ENCODE measurements at regions not wholly inside any gene's neighbourhood (a gene's known extent, or its start where the extent isn't known, plus 50 kb on each side); places are given as distances from the start of the nearest gene placed in this dataset.

DNA sequence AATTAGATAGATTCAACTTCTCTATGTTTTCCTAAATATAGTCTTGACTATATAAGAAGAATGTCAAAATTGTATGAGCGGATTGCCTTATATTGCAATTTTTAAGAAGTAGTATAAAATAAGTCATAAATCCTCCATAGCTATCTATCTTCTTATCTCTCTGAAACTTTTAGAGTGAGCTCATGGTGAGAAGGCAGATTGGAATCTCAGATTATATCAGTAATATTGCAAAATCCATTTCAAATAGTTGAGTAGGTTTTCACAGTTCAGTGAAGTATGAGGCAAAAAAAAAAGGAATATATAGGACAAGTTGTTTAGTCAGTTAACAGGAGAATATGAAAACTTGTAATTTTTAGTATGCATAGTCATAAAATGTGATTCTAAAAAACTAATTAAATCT is 156.4 kb downstream of the FAM174A start:
- peak; percentile 6 to 97 for DNase-seq
- no peaks in the 10 kb centered on the region for H3K79me2 ChIP-seq (ENCODE audit: control insufficient read depth, insufficient read depth, low read length, poor library complexity)
- WGBS (ENCODE audit: extremely low coverage, insufficient coverage, insufficient read length): no CpG with 5 or more reads among the region's 1 CpG

DNA sequence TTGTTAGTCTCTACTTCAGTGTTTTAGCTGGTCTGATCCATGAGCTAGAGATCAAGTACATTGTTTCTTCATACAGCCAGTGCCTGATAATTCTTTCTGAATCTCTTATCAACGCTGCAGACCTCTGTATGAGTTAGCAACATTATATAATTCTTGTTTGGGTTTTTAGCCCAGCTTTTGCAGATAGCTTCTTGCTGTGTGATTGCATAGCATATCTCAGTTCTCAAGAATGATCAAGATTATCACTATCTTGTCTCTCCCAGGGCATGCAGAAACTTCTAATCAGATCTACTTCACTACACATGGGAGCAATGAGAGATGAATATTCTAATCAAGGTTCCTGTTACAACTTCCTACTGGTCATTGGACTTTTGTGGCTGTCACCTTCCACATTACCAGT is 158.3 kb downstream of the FAM174A start:
- H3K4me3 ChIP-seq (ENCODE audit: low read depth, low read length): no peak overlapping the region
- H3K4me1 ChIP-seq (ENCODE audit: control insufficient read depth in 1 of 2, insufficient read depth in 2 of 2, low read length in 2 of 2): no peaks in the 10 kb centered on the region
- no peaks in the 10 kb centered on the region for H3K9me3 ChIP-seq (ENCODE audit: insufficient read depth, low read depth, low read length)
- H3K23ac ChIP-seq (ENCODE audit: low read length): no peak overlapping the region
- no peak overlapping the region for H4K8ac ChIP-seq (ENCODE audit: low read depth, low read length)
- no peaks in the 10 kb centered on the region for H3K27me3 ChIP-seq (ENCODE audit: insufficient read depth, low read length)
- no peaks in the 10 kb centered on the region for H3K79me2 ChIP-seq (ENCODE audit: control insufficient read depth, insufficient read depth, low read length, poor library complexity)
- H2AFZ ChIP-seq (ENCODE audit: insufficient read depth, low read length, poor library complexity): no peak overlapping the region
- H3K36me3 ChIP-seq (ENCODE audit: control insufficient read depth in 1 of 2, insufficient read depth in 2 of 2, low read length in 2 of 2): no peaks in the 10 kb centered on the region
- DNase-seq: peak in 1 of 2 donors; percentile 52
- no peak overlapping the region for H2BK12ac ChIP-seq (ENCODE audit: low read length)
- no peak overlapping the region for H3K9ac ChIP-seq (ENCODE audit: low read length)
- no peak overlapping the region for H3K14ac ChIP-seq (ENCODE audit: low read length)
- H3K4me2 ChIP-seq (ENCODE audit: low read length): no peak overlapping the region
- H2AK5ac ChIP-seq (ENCODE audit: low read length): no peak overlapping the region
- H4K12ac ChIP-seq (ENCODE audit: low read depth, low read length): no peak overlapping the region
- no peak overlapping the region for H3K27ac ChIP-seq (ENCODE audit: low read depth, low read length)
- no peak overlapping the region for H2BK120ac ChIP-seq (ENCODE audit: insufficient read depth, low read length, poor library complexity)
- no peak overlapping the region for H3K4ac ChIP-seq (ENCODE audit: low read depth, low read length)
- H3K18ac ChIP-seq (ENCODE audit: low read length): no peak overlapping the region
- no peak overlapping the region for H4K91ac ChIP-seq (ENCODE audit: low read depth, low read length)
- WGBS (ENCODE audit: extremely low coverage, insufficient coverage, insufficient read length): no CpG with 5 or more reads among the region's 1 CpG
- no peak overlapping the region for H2BK5ac ChIP-seq (ENCODE audit: low read depth, low read length, poor library complexity)
- no peaks in the 10 kb centered on the region for H3K79me1 ChIP-seq (ENCODE audit: low read length)

More for the DNA sequence above, 156.4 kb downstream of the FAM174A start:
- Histone ChIP-seq H2BK12ac (ENCODE audit: low read length) (no peak overlapping the region), H3K4me2 (ENCODE audit: low read length) (no peak overlapping the region), H2AFZ (ENCODE audit: insufficient read depth, low read length, poor library complexity) (no peak overlapping the region), H3K14ac (ENCODE audit: low read length) (no peak overlapping the region), H3K9me3 (ENCODE audit: insufficient read depth, low read depth, low read length) (no peaks in the 10 kb centered on the region), H3K23ac (ENCODE audit: low read length) (no peak overlapping the region), H4K91ac (ENCODE audit: low read depth, low read length) (no peak overlapping the region), H2BK5ac (ENCODE audit: low read depth, low read length, poor library complexity) (no peak overlapping the region), H3K9ac (ENCODE audit: low read length) (no peak overlapping the region), H3K27ac (ENCODE audit: low read depth, low read length) (no peak overlapping the region), H3K4me3 (ENCODE audit: low read depth, low read length) (no peak overlapping the region), H3K79me1 (ENCODE audit: low read length) (no peaks in the 10 kb centered on the region), H3K36me3 (ENCODE audit: control insufficient read depth in 1 of 2, insufficient read depth in 2 of 2, low read length in 2 of 2) (no peaks in the 10 kb centered on the region), H4K8ac (ENCODE audit: low read depth, low read length) (no peak overlapping the region), H3K4me1 (ENCODE audit: control insufficient read depth in 1 of 2, insufficient read depth in 2 of 2, low read length in 2 of 2) (no peaks in the 10 kb centered on the region), H3K4ac (ENCODE audit: low read depth, low read length) (no peak overlapping the region), H2BK120ac (ENCODE audit: insufficient read depth, low read length, poor library complexity) (no peak overlapping the region), H4K12ac (ENCODE audit: low read depth, low read length) (no peak overlapping the region), H2AK5ac (ENCODE audit: low read length) (no peak overlapping the region), H3K18ac (ENCODE audit: low read length) (no peak overlapping the region), H3K27me3 (ENCODE audit: insufficient read depth, low read length) (no peaks in the 10 kb centered on the region)

DNA sequence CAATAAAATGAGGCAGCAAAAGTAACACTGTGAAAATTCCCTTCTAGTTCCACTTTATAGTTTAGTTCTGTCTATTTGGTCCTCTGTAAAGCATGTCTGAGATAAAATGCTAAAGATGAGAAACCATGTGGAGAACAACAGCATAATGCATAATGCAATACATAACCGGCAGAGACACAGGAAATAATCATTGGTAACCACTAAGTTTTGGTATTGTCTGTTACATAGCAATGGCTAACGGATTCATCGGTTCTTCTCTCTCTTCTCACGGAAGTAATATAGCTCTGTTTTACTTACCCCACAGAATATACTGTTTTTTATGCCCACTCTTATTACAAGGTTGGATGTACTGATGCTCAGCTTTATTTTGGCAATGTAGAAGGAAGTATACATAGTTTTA is 158.9 kb downstream of the FAM174A start:
- no peak overlapping the region for H2AK5ac ChIP-seq (ENCODE audit: low read length)
- H3K79me2 ChIP-seq (ENCODE audit: control insufficient read depth, insufficient read depth, low read length, poor library complexity): no peaks in the 10 kb centered on the region
- H3K27ac ChIP-seq (ENCODE audit: low read depth, low read length): no peak overlapping the region
- no peak overlapping the region for H3K4me3 ChIP-seq (ENCODE audit: low read depth, low read length)
- no peaks in the 10 kb centered on the region for H3K79me1 ChIP-seq (ENCODE audit: low read length)
- H3K36me3 ChIP-seq (ENCODE audit: control insufficient read depth in 1 of 2, insufficient read depth in 2 of 2, low read length in 2 of 2): no peaks in the 10 kb centered on the region
- H3K9me3 ChIP-seq (ENCODE audit: insufficient read depth, low read depth, low read length): no peaks in the 10 kb centered on the region
- H2BK120ac ChIP-seq (ENCODE audit: insufficient read depth, low read length, poor library complexity): no peak overlapping the region
- no peak overlapping the region for H4K91ac ChIP-seq (ENCODE audit: low read depth, low read length)
- no peak overlapping the region for H3K14ac ChIP-seq (ENCODE audit: low read length)
- no peak overlapping the region for H4K12ac ChIP-seq (ENCODE audit: low read depth, low read length)
- no peak overlapping the region for H3K9ac ChIP-seq (ENCODE audit: low read length)
- no peak overlapping the region for H3K4me2 ChIP-seq (ENCODE audit: low read length)
- no peaks in the 10 kb centered on the region for H3K27me3 ChIP-seq (ENCODE audit: insufficient read depth, low read length)
- H3K4me1 ChIP-seq (ENCODE audit: control insufficient read depth in 1 of 2, insufficient read depth in 2 of 2, low read length in 2 of 2): no peaks in the 10 kb centered on the region
- no peak for DNase-seq
- WGBS (ENCODE audit: extremely low coverage, insufficient coverage, insufficient read length): no CpG with 5 or more reads among the region's 4 CpGs
- H4K8ac ChIP-seq (ENCODE audit: low read depth, low read length): no peak overlapping the region
- no peak overlapping the region for H3K4ac ChIP-seq (ENCODE audit: low read depth, low read length)
- H2AFZ ChIP-seq (ENCODE audit: insufficient read depth, low read length, poor library complexity): no peak overlapping the region
- no peak overlapping the region for H3K23ac ChIP-seq (ENCODE audit: low read length)
- H2BK12ac ChIP-seq (ENCODE audit: low read length): no peak overlapping the region
- H3K18ac ChIP-seq (ENCODE audit: low read length): no peak overlapping the region
- no peak overlapping the region for H2BK5ac ChIP-seq (ENCODE audit: low read depth, low read length, poor library complexity)

DNA sequence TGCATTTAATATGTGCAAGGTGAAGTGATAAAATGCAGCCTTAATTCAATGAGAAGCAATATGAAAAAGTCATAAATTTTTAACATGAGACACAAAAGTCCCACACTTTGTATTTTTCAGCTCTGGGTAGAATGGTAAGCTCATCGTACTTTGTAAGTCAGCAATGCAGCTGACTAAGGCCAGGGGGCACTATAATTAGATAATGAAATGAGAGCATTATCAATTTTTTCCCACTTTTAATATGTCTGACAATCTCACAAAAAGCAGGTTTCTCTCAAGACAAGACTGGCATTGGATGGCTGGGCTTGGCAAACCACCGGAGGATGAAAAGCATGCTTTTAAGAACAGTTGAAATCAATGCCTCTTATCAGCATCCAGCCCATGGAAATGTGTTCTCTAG is 162.8 kb downstream of the FAM174A start:
- H3K4me1 ChIP-seq (ENCODE audit: control insufficient read depth in 1 of 2, insufficient read depth in 2 of 2, low read length in 2 of 2): no peaks in the 10 kb centered on the region
- H2BK5ac ChIP-seq (ENCODE audit: low read depth, low read length, poor library complexity): no peak overlapping the region
- no peak overlapping the region for H3K18ac ChIP-seq (ENCODE audit: low read length)
- no peak overlapping the region for H3K4me3 ChIP-seq (ENCODE audit: low read depth, low read length)
- H4K8ac ChIP-seq (ENCODE audit: low read depth, low read length): no peak overlapping the region
- H3K4me2 ChIP-seq (ENCODE audit: low read length): no peak overlapping the region
- no peaks in the 10 kb centered on the region for H3K9me3 ChIP-seq (ENCODE audit: insufficient read depth, low read depth, low read length)
- no peak overlapping the region for H2BK12ac ChIP-seq (ENCODE audit: low read length)
- WGBS (ENCODE audit: extremely low coverage, insufficient coverage, insufficient read length): no CpG with 5 or more reads among the region's 2 CpGs
- no peak overlapping the region for H3K9ac ChIP-seq (ENCODE audit: low read length)
- no peak overlapping the region for H3K27ac ChIP-seq (ENCODE audit: low read depth, low read length)
- H2AK5ac ChIP-seq (ENCODE audit: low read length): no peak overlapping the region
- H2BK120ac ChIP-seq (ENCODE audit: insufficient read depth, low read length, poor library complexity): no peak overlapping the region
- H2AFZ ChIP-seq (ENCODE audit: insufficient read depth, low read length, poor library complexity): no peak overlapping the region
- H3K23ac ChIP-seq (ENCODE audit: low read length): no peak overlapping the region
- H3K79me2 ChIP-seq (ENCODE audit: control insufficient read depth, insufficient read depth, low read length, poor library complexity): no peaks in the 10 kb centered on the region
- H3K36me3 ChIP-seq (ENCODE audit: control insufficient read depth in 1 of 2, insufficient read depth in 2 of 2, low read length in 2 of 2): no peaks in the 10 kb centered on the region
- no peak overlapping the region for H4K91ac ChIP-seq (ENCODE audit: low read depth, low read length)
- no peaks in the 10 kb centered on the region for H3K79me1 ChIP-seq (ENCODE audit: low read length)
- H4K12ac ChIP-seq (ENCODE audit: low read depth, low read length): no peak overlapping the region
- H3K4ac ChIP-seq (ENCODE audit: low read depth, low read length): no peak overlapping the region
- no peak for DNase-seq
- H3K27me3 ChIP-seq (ENCODE audit: insufficient read depth, low read length): no peaks in the 10 kb centered on the region
- no peak overlapping the region for H3K14ac ChIP-seq (ENCODE audit: low read length)
